ENCODE measurements at regions not wholly inside any gene's neighbourhood (a gene's known extent, or its start where the extent isn't known, plus 50 kb on each side); places are given as distances from the start of the nearest gene placed in this dataset.

DNA sequence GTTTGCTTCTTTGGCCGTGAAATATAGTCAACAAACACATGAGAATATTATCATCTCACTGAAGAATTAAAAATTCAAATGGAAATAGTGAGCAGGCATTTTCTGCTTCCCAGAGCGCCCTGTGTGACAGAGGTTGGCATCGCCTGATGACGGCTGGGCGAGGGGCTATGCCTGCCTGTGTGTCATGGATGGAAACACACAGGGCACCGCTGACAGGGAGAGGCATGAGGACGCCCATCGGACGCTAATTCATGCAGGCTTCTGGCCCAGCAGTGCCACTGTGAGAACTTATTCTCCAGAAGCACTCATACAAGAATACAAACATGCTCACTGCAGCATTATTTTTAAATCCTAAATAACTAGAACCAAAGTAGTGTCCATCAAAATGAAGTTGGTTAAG is 61.4 kb upstream of the OTOS start:
- peaks cover 22% of the 10 kb centered on the region for H3F3A ChIP-seq (ENCODE audit: low read depth)
- DNase-seq (ENCODE audit: low spot score) = no peak
- no peaks in the 10 kb centered on the region for H3K79me2 ChIP-seq (ENCODE audit: low read depth)
- no peak overlapping the region for H3K4me3 Mint-ChIP-seq
- peaks cover 5% of the 10 kb centered on the region for H3K9me3 ChIP-seq (ENCODE audit: low read depth)
- peaks cover 4% of the 10 kb centered on the region for H3K36me3 ChIP-seq
- no peaks in the 10 kb centered on the region for H4K20me1 ChIP-seq (ENCODE audit: low read depth)
- H3K9ac ChIP-seq = no peak overlapping the region
- H3K27ac ChIP-seq = no peak overlapping the region
- H3K9me3 Mint-ChIP-seq = peaks cover 7% of the 10 kb centered on the region
- no peak overlapping the region for H3K27ac Mint-ChIP-seq
- peaks cover 32% of the 10 kb centered on the region for H3K4me1 Mint-ChIP-seq
- H3K27me3 ChIP-seq = no peaks in the 10 kb centered on the region
- TF ChIP-seq EZH2 (IDR thresholded peaks at IDR 0.05) (no peak), EZH2phosphoT487 (IDR thresholded peaks at IDR 0.05) (no peak)
- TF ChIP-seq, protein P1, sequence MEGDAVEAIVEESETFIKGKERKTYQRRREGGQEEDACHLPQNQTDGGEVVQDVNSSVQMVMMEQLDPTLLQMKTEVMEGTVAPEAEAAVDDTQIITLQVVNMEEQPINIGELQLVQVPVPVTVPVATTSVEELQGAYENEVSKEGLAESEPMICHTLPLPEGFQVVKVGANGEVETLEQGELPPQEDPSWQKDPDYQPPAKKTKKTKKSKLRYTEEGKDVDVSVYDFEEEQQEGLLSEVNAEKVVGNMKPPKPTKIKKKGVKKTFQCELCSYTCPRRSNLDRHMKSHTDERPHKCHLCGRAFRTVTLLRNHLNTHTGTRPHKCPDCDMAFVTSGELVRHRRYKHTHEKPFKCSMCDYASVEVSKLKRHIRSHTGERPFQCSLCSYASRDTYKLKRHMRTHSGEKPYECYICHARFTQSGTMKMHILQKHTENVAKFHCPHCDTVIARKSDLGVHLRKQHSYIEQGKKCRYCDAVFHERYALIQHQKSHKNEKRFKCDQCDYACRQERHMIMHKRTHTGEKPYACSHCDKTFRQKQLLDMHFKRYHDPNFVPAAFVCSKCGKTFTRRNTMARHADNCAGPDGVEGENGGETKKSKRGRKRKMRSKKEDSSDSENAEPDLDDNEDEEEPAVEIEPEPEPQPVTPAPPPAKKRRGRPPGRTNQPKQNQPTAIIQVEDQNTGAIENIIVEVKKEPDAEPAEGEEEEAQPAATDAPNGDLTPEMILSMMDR (IDR thresholded peaks at IDR 0.05) = no peak
- peaks cover 36% of the 10 kb centered on the region for H3K4me1 ChIP-seq
- H2AFZ ChIP-seq (replicated peaks) = no peak overlapping the region
- H3K4me3 ChIP-seq = no peak overlapping the region
- H3K36me3 Mint-ChIP-seq = no peaks in the 10 kb centered on the region
- no peak overlapping the region for H3K4me2 ChIP-seq
- peaks cover 2% of the 10 kb centered on the region for H3K27me3 Mint-ChIP-seq (ENCODE audit: insufficient read depth, low read depth)

DNA sequence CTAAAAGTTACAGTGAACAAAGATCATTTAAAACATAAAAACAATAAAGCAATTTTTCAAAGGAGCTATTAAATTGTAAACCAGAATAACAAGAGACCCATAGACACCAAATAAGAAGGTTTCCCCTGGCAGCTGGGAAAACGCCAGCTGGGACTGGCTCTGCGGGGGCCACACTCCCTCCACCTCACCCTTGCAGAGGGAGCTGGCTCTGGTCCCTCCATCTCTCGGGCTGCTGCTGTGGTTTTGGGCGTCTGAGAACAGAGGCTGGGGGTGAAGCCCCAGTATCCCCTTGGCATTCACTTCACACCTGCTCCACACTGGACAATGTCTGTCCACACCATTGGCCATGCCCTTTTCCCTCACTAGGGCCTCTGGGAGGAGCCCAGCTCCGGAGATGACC is 62.1 kb upstream of the OTOS start:
- H3K27ac Mint-ChIP-seq = no peak overlapping the region
- H2AFZ ChIP-seq (replicated peaks) = no peak overlapping the region
- H3K79me2 ChIP-seq (ENCODE audit: low read depth) = no peaks in the 10 kb centered on the region
- H3K4me1 Mint-ChIP-seq = peaks cover 32% of the 10 kb centered on the region
- H3K9ac ChIP-seq = no peak overlapping the region
- no peaks in the 10 kb centered on the region for H3K36me3 Mint-ChIP-seq
- no peak overlapping the region for H3K27ac ChIP-seq
- peaks cover 2% of the 10 kb centered on the region for H3K27me3 Mint-ChIP-seq (ENCODE audit: insufficient read depth, low read depth)
- peaks cover 4% of the 10 kb centered on the region for H3K36me3 ChIP-seq
- H3F3A ChIP-seq (ENCODE audit: low read depth) = peaks cover 22% of the 10 kb centered on the region
- H3K4me1 ChIP-seq = peaks cover 36% of the 10 kb centered on the region
- TF ChIP-seq EZH2 (IDR thresholded peaks at IDR 0.05) = no peak
- no peak for TF ChIP-seq EZH2phosphoT487 (IDR thresholded peaks at IDR 0.05)
- TF ChIP-seq, protein P1 (IDR thresholded peaks at IDR 0.05) = no peak
- H4K20me1 ChIP-seq (ENCODE audit: low read depth) = no peaks in the 10 kb centered on the region
- H3K9me3 Mint-ChIP-seq = peaks cover 7% of the 10 kb centered on the region
- no peak overlapping the region for H3K4me2 ChIP-seq
- H3K27me3 ChIP-seq = no peaks in the 10 kb centered on the region
- H3K4me3 ChIP-seq = no peak overlapping the region
- H3K4me3 Mint-ChIP-seq = no peak overlapping the region
- no peak for DNase-seq (ENCODE audit: low spot score)
- H3K9me3 ChIP-seq (ENCODE audit: low read depth) = peaks cover 5% of the 10 kb centered on the region

DNA sequence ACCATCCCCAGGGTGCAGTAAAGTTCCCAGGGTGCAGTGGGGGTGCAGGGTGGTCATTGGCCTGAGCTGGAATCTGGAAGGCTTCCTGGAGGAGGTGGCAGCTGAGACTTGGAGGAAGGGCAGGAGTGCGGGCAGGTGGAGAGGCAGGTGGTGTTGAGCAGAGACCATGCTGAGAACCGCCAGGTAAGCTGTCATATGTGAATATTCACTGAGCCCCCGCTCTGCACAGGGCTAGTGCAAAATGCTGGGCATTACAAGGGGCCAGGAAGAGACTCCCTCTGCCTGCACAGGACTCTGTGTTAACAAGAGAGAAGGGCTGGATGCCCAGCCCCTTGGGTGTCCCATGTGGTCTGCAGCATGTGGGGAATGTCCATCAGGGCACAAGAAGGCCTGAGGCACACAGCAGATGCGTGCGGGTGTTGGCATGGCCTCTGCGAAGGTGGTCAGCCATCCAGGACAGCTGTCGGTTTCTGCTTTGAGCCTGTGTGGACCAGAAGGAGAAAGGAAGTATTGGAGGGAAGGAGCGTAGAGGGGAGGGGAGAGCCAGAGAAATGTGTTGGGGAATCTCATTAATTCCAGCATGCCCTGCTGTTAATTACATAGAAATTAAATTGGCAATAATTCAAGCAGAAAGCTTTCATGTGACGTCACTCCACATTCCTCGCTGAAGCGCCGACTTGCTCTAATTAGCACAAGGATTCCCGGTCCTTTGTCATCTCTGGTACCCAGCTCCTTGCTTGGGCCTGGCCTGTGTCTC is 62.8 kb upstream of the OTOS start:
- Mint-ChIP-seq H3K27me3 (ENCODE audit: insufficient read depth, low read depth) (peaks cover 2% of the 10 kb centered on the region), H3K4me1 (peaks cover 32% of the 10 kb centered on the region), H3K9me3 (peaks cover 7% of the 10 kb centered on the region), H3K27ac (no peak overlapping the region), H3K36me3 (no peaks in the 10 kb centered on the region), H3K4me3 (no peak overlapping the region)
- TF ChIP-seq EZH2phosphoT487 (IDR thresholded peaks at IDR 0.05) (no peak), EZH2 (IDR thresholded peaks at IDR 0.05) (no peak)
- TF ChIP-seq, protein P1 (IDR thresholded peaks at IDR 0.05) = no peak
- Histone ChIP-seq H3K27ac (peak overlapping the region; percentile 13), H3K79me2 (ENCODE audit: low read depth) (no peaks in the 10 kb centered on the region), H2AFZ (replicated peaks) (no peak overlapping the region), H4K20me1 (ENCODE audit: low read depth) (no peaks in the 10 kb centered on the region), H3K4me2 (no peak overlapping the region), H3K9me3 (ENCODE audit: low read depth) (peaks cover 5% of the 10 kb centered on the region), H3K27me3 (no peaks in the 10 kb centered on the region), H3K4me1 (peaks cover 36% of the 10 kb centered on the region), H3K36me3 (peaks cover 4% of the 10 kb centered on the region), H3K9ac (no peak overlapping the region), H3K4me3 (no peak overlapping the region), H3F3A (ENCODE audit: low read depth) (peaks cover 22% of the 10 kb centered on the region)
- peak; percentile 67 for DNase-seq (ENCODE audit: low spot score)
